Stimulated activated CD4-positive, alpha-beta T cell treated with anti-CD3 and anti-CD28 coated beads, Interleukin-15, amount 100 ng/mL, for 48 hours (primary cell): ENCODE measurements at regions not wholly inside any gene's neighbourhood (a gene's known extent, or its start where the extent isn't known, plus 50 kb on each side); places are given as distances from the start of the nearest gene placed in this dataset.
"Not testable (repeated sequence)": the region's sequence is repeated elsewhere in the genome, so short reads cannot be mapped to it uniquely, and the experiment has no call there.

ENCODE experiments used
- DNase-seq, 2 donors: peaks; one replicate each; pipeline ENCODE4 v3.0.0-alpha.2; 2020; ENCODE audit warnings: low read depth in 2 of 2

DNA sequence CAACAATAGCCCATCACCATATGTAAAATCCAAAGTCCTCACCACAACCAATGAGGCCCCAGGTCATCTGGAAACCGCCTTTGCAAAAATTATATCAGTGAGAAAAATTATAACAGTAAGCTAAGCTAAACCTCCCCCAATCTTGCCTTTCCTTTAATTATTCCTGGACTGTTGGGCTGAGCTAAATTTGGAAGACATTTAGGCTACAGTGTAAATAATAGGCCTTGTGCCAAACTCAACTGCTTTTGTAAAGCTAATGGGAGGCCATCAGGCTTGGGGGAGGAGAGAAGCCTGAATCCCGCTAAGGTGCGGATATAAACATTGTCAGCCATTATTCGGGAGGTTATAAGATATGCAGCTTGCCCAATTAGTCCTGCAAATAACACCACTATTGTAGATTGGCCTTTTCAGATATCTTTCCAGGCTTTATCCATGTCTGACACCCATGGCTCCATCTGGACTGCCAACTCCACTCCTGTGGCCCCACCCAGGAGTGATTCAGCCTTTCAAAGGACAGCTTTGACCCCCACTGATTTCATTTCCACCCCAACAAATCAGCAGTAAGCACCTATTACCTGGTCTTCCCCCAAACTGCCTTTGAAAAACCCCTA lies 53.0 kb upstream of the CA12 start:
- DNase-seq: no peak

DNA sequence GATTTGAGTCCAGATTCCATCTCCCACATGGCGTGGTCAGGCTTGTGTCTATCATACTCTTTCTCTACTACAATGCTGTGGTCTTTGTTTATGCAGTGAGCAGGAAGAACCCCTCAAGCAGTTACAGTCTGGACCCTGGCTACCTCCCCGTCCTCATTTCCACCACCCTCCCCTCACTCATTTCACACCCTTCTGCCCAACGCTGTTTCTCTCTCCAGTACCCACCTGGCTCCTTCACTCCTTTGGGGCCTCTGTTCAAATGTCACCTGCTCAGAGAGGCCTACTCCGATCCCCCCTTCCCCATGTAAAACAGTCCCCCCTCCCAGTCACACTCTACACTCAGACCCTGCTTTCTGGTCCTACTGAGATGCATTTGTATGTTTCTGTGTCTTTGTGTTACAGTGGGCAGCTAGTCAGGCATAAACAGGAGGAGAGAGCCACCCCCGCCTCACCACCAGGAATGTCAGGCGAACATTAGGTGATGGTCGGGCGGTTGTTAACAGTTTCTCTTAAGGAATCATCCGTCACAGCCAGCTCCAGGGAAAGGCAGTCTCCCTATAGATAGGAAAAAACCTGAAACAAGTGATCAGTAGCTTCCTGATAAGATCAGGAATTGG lies 53.7 kb upstream of the CA12 start:
- DNase-seq: no peak

DNA sequence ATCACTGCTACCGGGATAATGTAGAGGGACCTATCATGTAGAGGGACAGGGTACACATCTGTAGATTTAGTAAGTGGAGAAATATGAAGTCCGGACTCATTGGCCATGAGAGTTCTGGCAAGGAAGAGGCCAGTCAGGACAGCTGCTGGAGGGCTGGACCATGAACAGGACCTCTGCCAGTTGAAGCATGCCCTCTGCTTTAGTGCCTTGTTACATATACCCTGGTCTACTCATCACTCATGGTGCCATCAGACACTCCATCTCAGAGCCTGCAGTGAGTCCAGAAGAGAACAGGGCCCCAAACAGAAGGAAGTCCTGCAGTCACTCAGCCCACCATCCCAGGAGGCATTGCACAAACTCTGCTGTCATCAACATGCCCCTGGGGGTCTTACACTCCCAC lies 54.7 kb upstream of the CA12 start:
- no peak for DNase-seq

DNA sequence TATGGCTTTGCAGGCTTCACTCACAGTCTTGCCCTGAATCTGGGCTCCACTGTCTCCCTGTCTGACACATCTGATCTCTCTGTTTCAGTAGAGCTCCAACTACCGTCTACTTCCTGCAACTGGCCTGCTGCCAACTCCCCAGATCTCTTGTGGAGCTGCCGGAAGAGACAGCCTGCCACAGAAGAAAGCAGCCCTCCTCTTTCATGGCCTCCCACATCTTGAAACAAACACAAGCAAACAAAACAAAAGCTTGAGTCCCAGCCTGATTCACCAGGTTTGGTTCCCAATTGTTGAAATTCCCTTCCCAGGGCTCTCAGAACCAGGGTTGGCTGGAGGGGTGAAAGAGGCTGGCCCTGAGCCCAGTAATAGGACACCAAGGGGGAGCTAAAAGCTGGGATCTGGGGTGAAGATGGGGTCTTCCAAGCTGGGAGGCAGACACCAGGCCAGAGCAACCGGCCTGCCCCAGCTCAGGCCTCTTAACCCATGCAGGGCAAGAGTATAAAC lies 55.3 kb upstream of the CA12 start:
- peak; percentile 63 to 65 for DNase-seq

DNA sequence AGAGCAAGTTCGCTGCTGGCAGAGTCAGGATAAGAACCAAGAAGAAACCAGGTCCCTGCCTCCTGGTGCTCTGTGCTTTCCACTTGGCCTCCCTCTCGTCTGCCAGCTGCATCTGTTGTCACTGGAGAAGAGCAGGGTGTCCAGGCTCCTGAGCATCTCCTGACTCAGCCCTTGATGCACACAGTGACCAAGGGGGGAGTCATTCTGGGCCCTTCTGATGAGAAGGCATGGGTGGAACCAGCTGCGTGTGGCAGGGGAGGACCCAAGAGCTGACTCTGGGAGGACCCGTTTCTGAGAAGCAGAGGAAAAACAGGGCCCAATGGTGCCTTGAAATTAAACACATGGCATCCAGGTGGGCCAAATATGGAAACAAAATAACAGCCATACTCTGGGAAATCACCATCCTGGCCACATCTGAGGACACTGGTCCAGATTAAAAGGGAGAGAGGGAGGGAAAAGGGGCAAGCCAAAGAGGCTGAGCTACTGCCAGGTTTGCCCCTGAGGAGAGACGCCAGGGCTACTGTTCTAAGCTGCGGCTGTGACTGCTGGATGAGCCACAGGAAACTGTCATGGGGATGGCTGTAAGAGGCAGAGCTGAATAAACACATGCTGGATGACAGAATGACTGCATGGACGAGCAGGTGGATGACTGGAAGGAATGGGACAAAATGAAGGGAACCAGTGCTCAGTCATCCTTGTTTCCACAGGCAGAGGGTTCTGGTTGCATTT lies 58.1 kb upstream of the CA12 start:
- no peak for DNase-seq

DNA sequence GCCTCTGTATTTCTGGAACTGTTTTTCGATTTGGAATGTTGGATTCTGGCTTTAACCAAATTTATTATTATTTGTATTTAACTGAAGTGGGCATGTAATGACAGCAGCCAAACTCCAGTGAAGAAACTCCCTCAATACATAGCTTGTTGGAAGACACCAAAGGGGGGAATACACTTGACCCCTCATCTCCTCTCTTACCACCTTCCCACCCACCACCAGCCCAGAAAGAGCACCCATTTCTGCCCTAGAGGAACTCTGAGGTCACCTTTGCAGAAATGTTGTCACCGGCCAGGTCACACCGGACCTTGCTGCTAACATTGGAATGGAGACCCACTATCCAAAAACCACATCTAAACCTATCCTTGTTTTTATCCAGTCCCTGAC lies 58.6 kb upstream of the CA12 start:
- no peak for DNase-seq

DNA sequence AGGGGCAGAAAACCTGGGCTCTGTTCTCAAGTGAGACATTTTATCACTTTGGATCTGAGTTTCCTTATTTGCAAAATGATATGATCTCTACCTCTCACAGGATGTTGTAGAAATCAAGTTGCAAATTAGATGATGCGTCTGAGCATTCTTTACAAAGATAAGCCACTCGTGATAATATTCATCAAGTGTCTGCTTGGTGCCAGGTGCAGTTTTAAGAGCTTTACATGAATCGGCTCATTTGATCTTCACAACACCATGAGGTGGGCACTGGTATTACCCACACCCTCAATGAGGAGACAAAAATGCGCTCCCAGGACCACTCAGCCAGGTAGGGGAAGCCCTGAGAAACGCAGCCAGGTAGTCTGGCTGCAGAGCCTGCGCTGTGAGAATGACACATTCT lies 59.1 kb upstream of the CA12 start:
- no peak for DNase-seq

DNA sequence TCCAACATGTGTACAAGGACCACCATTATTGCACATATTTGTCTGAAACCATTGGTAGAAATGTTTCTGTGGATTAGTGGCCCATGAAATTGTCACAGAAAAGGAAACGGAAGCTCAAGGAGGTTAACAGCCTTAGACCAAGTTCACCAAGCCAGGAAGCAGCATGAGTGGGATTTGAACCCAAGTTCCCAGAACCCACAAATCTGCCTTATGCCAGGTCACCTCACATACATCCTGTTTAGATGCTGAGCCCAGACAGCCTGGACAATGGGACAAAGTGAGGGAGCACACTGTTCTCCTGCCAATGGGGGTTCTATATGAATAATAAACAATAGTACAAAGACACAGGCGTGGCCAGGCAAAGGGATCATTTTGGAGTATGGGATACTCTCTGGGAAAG lies 59.6 kb upstream of the CA12 start:
- DNase-seq: no peak

DNA sequence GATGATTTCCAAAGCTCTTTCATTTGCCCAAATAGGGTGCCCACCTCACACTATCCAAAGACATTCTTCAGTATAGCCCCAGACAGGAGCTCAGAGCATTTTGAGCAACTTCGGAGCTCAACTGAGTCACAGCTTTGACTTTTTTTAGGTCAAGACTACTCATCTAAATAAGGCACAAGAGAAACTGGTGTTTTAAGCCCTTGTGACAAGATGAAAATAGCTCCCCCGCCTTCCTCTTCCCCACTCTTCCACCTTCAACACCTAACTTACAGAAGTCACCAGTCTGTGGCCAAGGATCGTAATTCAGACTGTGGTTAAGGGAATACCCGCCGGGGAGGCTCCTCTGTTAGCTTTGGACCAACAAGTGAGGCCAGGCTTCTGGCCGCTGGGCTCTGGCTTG lies 60.4 kb upstream of the CA12 start:
- DNase-seq: no peak

DNA sequence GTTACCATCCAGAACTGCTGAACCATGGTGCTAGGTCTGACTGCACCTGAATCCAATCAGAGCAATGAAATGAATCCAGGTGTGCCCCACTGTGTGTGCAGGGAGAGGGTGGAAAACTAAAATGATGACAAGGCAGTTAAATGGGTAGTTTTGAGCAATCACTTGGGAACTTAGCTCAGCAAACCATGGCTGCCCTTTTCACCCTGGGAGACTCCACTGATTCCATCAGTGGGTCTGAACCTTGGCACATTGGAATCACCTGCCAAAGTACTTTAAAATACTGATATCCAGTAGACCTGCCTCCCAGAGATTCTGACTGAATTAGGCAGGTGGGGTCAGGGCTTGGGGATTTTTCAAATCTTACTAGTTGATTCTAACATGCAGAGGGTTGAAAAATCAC lies 59.8 kb upstream of the USP3 start:
- DNase-seq: no peak

DNA sequence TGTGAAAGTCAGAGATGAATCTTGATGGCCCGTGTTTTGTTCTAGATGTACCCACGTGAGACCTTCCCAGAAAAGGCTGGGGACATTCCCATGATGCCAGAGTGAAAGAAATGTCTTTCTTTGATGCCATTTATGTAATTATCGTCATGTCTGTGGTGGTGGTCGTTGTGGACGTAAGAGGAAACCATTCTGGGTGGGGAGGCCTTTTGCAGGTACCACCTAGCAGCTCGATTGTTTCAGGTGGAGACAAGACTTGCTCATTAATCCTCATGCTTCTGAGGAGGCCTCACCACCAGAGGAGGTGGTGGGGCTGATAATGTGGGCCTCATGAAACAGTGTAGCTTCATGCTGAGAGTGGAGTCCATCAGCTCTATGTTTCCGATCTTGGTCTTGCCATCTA lies 58.1 kb upstream of the USP3 start:
- DNase-seq: no peak

DNA sequence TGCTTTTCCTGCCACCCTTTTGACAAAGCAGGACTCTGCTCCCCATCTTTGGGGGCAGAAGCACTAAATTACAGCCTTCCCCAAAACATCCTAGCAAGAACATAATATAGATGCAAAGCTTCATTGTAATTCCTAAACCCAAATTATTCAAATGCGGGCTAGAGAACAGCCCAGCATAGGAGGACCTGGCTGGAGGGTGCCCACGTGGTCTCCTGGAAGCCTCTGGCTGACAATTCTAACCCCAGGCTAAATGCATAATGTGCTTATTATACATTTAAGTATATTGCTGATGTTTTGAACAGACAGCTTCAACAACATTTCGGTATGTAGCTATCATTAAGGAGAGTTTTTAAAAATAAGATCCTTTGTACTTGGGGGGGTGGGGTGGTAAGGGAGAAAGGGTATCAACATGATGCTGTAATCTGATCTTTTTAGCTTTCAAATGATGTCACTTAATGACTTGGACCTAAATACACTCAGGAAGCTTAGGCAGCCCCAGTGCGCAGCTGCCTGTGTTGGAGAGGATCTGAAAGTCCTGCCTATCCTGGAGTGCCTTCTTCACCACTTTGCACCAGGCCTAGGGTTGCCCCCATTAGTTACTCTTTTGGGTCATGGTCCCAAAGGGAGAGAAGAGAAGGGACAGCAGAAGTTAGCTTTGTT lies 57.2 kb upstream of the USP3 start:
- no peak for DNase-seq

DNA sequence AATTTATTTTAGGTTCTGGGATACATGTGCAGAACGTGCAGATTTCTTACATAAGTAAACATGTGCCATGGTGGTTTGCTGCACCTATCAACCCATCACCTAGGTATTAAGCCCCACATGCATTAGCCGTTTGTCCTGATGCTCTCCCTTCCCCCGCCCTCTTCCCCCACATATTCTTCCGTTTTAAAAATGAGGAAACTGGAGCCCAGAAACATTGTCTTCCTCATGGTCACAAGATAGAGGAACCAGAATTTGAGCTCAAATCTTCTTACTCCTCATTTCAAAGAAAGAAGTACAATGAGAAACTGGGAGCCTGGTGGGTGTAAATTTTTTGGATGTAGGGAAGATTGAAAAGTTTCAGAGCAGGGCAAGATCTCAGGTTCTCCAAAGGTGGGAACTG lies 56.1 kb upstream of the USP3 start:
- no peak for DNase-seq

DNA sequence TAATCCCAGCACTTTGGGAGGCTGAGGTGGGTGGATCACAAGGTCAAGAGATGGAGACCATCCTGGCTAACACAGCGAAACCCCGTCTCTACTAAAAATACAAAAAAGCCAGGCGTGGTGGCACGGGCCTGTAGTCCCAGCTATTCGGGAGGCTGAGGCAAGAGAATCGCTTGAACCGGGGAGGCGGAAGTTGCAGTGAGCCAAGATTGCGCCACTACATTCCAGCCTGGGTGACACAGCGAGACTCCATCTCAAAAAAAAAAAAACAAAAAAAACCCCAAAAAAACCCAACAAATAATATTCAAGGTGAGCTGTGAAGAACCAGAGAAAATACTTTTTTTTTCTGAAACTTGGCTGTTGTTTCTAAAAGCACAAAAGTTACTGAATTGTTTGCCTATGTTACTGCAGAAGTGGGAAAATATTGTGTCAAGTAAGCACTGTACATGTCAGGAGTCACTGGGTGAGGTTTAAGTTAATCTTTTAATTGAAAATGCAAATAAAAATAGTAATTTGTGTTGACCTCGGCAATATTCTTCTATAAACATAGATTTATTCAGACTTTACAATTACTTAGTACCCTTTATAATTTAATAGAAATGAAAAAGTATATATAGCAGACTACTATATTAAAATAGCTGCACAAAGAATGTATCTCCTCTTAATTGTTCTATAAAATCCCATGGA lies 55.4 kb upstream of the USP3 start:
- not testable (repeated sequence) for DNase-seq

DNA sequence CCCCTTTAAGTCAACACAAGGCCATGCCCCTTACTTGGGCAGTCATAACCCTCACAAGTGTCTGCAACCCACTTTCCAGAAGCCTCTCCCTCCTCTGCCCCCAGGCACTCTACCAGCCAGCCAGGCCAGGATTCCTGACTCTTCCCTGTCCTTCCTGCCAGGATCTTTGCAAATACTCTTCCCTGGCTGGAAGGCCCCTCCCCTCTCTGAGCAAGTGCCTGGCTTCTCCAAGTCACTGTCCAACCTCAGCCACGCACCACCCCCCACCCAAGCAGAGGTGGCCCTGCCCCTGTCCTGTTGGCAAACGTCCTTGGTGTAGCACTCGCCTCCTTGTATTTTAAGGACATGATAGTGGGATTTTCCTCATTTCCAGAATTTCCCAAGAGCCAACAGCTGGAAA lies 54.7 kb upstream of the USP3 start:
- DNase-seq: no peak

DNA sequence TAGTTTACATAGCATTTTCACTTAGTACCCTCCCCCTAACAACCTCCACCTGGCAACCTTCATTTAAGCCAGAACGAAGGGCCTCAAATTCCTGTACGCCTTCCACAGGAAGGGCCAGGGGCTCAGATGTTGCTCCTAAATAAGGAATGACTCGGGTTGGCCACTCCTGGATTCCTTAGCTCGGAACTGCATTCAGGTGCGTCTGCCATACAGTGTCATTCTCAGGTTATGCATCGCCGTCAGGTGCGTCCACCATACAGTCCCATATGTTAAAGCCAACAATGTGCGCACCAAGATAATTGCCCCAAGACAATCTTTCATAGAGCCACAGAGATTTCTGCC lies 53.5 kb upstream of the USP3 start:
- no peak for DNase-seq

DNA sequence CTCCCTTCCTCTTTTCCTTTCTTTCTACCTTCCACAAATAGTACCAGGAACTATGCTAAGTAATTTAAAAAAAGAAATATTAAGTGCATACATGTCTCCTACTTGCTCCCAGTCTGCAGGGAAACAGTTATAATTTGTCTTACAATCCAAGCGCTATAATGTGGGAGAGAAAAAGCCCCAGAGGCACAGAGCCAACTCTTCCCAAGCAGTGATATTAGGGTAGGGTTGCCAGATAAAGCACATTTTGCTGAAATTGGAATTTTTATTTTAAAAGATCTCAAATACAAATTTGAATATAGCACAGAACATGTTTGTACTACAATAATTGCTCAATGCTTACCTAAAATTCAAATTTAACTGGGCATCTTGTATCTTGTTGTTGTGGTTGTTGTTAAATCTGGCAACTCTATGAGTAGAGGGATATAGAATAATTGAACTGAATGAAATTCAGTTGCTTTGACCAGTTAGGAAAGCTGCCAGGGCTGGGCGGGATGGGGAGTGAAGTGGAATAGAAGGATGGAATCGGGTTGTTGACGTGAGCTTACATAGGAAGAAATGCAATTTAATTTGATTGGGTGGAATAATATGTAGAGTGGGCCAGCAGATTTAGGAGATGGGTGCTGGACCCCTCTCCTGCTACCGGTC lies 52.6 kb upstream of the USP3 start:
- no peak for DNase-seq

DNA sequence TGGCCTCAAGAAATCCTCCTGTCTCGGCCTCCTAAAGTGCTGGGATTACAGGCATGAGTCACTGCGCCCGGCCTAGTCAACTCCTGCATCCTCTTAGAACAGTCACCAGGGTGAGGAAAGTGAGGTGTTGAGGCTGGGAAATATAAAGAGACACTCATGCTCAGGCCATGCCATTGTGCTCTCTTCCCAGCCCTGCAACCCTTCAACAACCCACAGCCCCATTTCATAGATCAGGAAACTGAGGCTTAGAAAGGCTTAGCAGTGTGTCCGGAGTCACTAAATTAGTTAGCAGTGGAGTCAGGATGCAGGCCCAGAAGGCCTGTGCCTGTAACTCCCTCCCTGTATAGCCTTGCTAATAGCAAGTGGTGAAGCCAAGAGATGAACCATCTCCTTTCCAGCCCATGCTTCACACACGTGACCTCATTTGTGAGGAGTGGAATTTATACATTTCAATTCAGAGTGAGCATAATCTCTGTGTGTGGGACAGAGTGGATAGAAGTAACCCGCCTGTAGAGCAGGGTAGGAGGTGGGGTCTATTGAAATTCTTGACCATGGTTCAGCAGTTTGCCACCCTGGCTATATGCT lies 51.7 kb upstream of the USP3 start:
- DNase-seq: no peak

DNA sequence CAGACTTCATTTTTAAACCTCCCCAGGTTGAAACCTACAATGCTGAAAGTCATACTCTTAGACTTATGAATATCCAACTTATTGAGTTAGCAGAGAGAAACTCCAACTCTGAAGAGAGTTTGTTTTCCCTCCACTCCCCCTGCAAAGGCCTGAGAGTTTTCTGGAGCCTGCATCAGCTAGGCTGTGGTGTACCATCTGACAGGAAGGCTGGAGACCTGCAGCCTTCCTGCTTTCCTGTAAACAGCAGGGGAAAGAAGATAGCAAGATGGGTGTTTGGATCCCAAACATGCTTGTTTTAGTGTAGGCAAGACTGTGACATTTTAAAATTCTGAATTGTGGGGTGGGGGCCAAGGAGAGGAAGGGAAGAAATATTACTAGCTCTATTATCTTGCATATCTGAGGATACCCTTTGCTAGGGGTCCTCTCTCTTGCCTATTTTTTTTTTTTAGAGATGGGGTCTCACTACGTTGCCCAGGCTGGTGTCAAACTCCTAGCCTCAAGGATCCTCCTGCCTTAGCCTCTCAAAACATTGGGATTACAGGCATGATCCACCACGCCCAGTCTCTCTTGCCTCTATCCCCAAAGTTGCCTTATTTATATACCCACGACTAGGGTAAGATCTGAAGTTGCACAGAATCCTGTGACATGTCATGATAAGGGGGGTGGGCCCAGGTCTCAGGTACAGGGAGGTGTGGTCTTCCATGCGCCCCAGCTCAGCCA lies 51.0 kb upstream of the USP3 start:
- no peak for DNase-seq

DNA sequence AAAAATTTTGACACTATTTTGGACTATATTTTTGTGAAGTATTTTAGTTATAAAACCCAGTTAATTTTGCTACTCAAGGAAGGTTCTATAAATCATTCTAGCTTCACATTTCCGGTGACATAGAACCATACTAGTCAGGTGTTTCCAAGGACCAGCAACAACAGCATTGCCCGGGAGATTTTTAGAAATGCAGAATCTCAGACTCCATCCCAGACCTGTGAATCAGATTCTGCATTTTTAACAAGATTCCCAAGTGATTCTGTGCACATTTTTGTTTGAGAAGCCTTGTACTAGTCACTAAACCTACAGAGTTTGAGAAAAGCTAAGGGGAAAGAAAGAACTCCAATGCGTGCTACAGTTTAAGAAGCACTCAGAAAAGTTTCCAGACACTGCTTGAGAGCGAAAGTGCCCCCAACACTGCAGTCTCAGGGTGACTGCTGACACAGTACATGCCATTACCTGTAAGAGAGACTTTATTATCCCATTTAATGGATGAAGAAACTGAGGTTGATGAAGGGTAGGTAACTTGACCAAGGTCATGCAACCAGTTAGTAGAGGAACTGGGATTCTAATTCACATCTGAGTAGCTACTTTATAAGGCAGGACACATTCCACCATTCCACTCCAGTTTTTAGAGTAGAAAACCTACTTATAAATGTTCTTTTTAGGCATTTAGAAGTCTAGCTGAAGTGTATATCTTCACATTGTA lies 49.7 kb upstream of the USP3 start:
- no peak for DNase-seq
